HEK293 (cell line): ENCODE measurements at regions not wholly inside any gene's neighbourhood (a gene's known extent, or its start where the extent isn't known, plus 50 kb on each side); places are given as distances from the start of the nearest gene placed in this dataset.

Experiments used
- YY1 ChIP-seq: fragments of 450-650 bp; formaldehyde crosslinking; IDR thresholded peaks from 2 replicates; pipeline ENCODE4 v1.5.1; 2018; ENCODE audit warnings: missing biosample characterization, missing genetic modification characterization
- ZNF121 ChIP-seq: fragments of 450-650 bp; formaldehyde crosslinking; IDR thresholded peaks from 2 replicates; pipeline ENCODE4 v1.5.1; 2016; ENCODE audit warnings: missing biosample characterization, missing genetic modification characterization
- ZNF211 ChIP-seq: fragments of 450-650 bp; formaldehyde crosslinking; IDR thresholded peaks from 2 replicates; pipeline ENCODE4 v1.5.1; 2016; ENCODE audit warnings: low read depth, missing biosample characterization, missing genetic modification characterization
- ZNF530 ChIP-seq: fragments of 450-650 bp; formaldehyde crosslinking; IDR thresholded peaks from 2 replicates; pipeline ENCODE4 v1.5.1; 2016; ENCODE audit warnings: low read depth, missing biosample characterization, missing genetic modification characterization
- ZNF830 ChIP-seq: fragments of 450-650 bp; IDR thresholded peaks from 2 replicates; pipeline ENCODE4 v1.5.0; 2018; ENCODE audit warnings: missing biosample characterization, missing genetic modification characterization, low read depth, mild to moderate bottlenecking, moderate library complexity
- ZNF843 ChIP-seq: fragments of 450-650 bp; formaldehyde crosslinking; IDR thresholded peaks from 2 replicates; pipeline ENCODE4 v1.5.1; 2016; ENCODE audit warnings: missing biosample characterization, missing genetic modification characterization
- TF ChIP-seq, protein P1 (sequence below): fragments of 450-650 bp; formaldehyde crosslinking; IDR thresholded peaks from 2 replicates; pipeline ENCODE4 v1.5.1; 2016; ENCODE audit warnings: missing biosample characterization, missing genetic modification characterization

DNA sequence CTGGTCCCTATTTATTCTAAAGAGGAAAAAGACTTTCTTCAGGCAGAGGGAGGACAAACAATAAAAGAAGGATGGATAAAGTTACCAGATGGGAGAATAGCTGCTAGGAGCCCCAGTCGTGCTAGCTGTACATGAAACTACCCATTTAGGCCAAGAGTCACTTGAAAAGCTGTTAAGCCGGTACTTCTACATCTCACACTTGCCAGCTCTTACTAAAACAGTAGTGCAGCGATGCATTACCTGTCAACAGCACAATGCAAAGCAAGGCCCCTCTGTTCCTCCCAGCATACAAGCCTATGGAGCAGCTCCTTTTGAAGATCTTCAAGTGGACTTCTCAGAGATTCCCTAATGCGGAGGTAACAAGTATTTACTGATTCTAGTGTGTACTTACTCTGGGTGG lies 1138.8 kb downstream of the ARAP2 start:
- TF ChIP-seq ZNF211 (tag by site-specific recombination) (no peak), YY1 (tag by site-specific recombination) (no peak), ZNF843 (no peak), ZNF530 (tag by site-specific recombination) (no peak), ZNF121 (tag by site-specific recombination) (no peak), ZNF830 (tag by site-specific recombination) (no peak)
- TF ChIP-seq, protein P1, sequence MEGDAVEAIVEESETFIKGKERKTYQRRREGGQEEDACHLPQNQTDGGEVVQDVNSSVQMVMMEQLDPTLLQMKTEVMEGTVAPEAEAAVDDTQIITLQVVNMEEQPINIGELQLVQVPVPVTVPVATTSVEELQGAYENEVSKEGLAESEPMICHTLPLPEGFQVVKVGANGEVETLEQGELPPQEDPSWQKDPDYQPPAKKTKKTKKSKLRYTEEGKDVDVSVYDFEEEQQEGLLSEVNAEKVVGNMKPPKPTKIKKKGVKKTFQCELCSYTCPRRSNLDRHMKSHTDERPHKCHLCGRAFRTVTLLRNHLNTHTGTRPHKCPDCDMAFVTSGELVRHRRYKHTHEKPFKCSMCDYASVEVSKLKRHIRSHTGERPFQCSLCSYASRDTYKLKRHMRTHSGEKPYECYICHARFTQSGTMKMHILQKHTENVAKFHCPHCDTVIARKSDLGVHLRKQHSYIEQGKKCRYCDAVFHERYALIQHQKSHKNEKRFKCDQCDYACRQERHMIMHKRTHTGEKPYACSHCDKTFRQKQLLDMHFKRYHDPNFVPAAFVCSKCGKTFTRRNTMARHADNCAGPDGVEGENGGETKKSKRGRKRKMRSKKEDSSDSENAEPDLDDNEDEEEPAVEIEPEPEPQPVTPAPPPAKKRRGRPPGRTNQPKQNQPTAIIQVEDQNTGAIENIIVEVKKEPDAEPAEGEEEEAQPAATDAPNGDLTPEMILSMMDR (tag by site-specific recombination), result no peak
